Fibroblast of pulmonary artery (primary cell): ENCODE measurements at regions not wholly inside any gene's neighbourhood (a gene's known extent, or its start where the extent isn't known, plus 50 kb on each side); places are given as distances from the start of the nearest gene placed in this dataset.
A peak's percentile ranks its signal among the peaks of the same experiment; 100 is the strongest.
"Not testable (repeated sequence)": the region's sequence is repeated elsewhere in the genome, so short reads cannot be mapped to it uniquely, and the experiment has no call there.

Experiments used
- DNase-seq: peaks from one replicate; pipeline ENCODE4 v3.0.0-alpha.2; 2010; ENCODE audit warnings: low read depth
- H3K4me3 ChIP-seq: replicated peaks from 2 replicates; pipeline ENCODE4 v1.5.1; 2011; ENCODE audit warnings: low read depth, mild to moderate bottlenecking, control low read depth, low read length, moderate library complexity
- TF ChIP-seq, protein P1 (sequence below): IDR thresholded peaks from 2 replicates; pipeline ENCODE4 v1.5.1; 2011; ENCODE audit warnings: mild to moderate bottlenecking, control low read depth, low read length, inconsistent platforms; ENCODE audit errors: missing control alignments

GRCh38 chr6:71656121-71656520 is 230.2 kb upstream of the RIMS1 start:
- no peak for DNase-seq
- TF ChIP-seq, protein P1, sequence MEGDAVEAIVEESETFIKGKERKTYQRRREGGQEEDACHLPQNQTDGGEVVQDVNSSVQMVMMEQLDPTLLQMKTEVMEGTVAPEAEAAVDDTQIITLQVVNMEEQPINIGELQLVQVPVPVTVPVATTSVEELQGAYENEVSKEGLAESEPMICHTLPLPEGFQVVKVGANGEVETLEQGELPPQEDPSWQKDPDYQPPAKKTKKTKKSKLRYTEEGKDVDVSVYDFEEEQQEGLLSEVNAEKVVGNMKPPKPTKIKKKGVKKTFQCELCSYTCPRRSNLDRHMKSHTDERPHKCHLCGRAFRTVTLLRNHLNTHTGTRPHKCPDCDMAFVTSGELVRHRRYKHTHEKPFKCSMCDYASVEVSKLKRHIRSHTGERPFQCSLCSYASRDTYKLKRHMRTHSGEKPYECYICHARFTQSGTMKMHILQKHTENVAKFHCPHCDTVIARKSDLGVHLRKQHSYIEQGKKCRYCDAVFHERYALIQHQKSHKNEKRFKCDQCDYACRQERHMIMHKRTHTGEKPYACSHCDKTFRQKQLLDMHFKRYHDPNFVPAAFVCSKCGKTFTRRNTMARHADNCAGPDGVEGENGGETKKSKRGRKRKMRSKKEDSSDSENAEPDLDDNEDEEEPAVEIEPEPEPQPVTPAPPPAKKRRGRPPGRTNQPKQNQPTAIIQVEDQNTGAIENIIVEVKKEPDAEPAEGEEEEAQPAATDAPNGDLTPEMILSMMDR, result no peak
- no peak overlapping the region for H3K4me3 ChIP-seq

GRCh38 chr6:71665931-71666330 is 220.4 kb upstream of the RIMS1 start:
- peak; percentile 1 for DNase-seq
- TF ChIP-seq, protein P1, result no peak
- no peak overlapping the region for H3K4me3 ChIP-seq

DNA sequence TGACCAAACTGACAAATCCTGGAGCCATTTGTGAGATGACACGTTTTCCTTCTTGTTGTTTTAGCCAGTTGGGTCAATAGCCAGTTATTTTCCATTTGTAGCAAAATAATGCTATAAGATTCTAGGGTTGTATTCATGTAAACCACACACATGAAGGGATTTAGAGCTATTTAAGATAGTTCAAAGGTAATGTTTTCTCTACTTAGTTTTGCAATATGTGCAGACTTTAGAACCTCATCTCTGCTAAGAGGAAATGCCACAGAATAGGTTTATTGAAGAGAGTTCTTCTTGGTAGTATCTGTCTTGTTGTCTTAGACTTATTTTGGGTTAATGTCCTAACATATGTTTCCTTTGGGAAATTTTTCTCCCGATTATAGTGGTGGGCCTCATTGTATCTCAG is 213.5 kb upstream of the RIMS1 start:
- TF ChIP-seq, protein P1, result no peak
- no peak for DNase-seq
- no peak overlapping the region for H3K4me3 ChIP-seq

GRCh38 chr6:71675386-71675785 is 211.0 kb upstream of the RIMS1 start:
- no peak for DNase-seq
- no peak overlapping the region for H3K4me3 ChIP-seq
- TF ChIP-seq, protein P1, result no peak

DNA sequence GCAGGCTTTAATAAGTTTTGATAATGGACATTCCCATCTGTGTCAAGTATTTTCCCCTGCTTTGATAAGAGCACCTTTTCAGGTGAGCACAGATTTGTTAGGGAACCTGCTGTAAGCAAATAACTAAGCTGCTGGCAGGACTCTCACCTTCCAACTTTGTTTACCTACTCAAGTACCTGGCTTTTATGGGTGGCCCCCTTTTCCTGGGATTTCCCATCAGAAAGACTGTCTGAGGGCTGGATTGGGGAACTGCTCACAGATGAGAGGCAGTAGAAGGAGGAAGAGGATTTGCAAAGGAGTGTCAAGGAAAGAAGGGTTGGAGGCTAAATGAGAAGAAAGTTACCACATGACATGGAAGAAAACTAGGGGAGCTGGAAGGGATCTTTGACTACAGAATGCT is 210.1 kb upstream of the RIMS1 start:
- no peak overlapping the region for H3K4me3 ChIP-seq
- TF ChIP-seq, protein P1, result no peak
- DNase-seq, result no peak

DNA sequence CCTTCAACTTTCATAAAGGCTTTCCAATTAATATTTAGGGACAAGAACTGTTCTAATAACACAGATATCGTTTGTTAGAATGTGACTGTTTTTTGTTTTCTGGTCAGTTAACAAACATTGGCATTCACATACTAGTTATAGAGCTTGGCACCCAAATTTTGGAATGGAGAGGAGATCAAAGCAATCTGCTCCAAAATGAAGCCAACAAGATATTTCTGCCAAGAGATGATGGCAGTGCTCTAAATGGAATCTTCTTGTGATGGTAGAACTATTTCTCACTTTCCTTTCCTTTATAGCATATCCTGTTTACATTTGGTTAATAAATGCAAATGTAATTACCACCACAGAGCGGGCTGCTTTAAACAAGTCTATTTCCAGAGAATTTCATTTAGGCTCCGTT is 208.3 kb upstream of the RIMS1 start:
- no peak for DNase-seq
- TF ChIP-seq, protein P1, result no peak
- H3K4me3 ChIP-seq, result no peak overlapping the region

- TF ChIP-seq, protein P1, result no peak
- DNase-seq, result no peak
- no peak overlapping the region for H3K4me3 ChIP-seq
Measured at GRCh38 chr6:71681234-71681867, 205.0 kb upstream of the RIMS1 start.

DNA sequence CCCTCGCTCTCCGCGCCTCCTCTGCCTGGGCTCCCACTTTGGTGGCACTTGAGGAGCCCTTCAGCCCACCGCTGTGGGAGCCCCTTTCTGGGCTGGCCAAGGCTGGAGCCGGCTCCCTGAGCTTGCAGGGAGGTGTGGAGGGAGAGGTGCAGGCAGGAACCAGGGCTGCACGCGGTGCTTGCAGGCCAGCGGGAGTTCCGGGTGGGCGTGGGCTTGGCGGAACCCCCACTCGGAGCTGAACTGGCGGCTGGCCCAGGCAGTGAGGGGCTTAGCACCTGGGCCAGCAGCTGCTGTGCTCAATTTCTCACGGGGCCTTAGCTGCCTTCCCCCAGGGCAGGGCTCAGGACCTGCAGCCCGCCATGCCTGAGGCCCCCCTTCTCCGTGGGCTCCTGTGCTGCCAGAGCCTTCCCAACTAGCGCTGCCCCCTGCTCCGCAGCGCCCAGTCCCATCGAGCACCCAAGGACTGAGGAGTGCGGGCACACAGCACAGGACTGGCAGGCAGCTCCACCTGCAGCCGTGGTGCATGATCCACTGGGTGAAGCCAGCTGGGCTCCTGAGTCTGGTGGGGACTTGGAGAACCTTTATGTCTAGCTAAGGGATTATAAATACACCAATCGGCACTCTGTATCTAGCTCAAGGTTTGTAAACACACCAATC is 200.2 kb upstream of the RIMS1 start:
- H3K4me3 ChIP-seq, DNase-seq: not testable (repeated sequence)
